Natural killer cell (primary cell): ENCODE measurements at regions not wholly inside any gene's neighbourhood (a gene's known extent, or its start where the extent isn't known, plus 50 kb on each side); places are given as distances from the start of the nearest gene placed in this dataset.

Source experiments
- ATAC-seq, 3 donors: fragments of 150-1000 bp in 2 of 3; fragments of 200-7000 bp in 1 of 3; cut with Tn5 transposase; 1 replicate in 1 of 3; 2 replicates in 2 of 3; pipeline ENCODE4 v1.10.0; 2021; ENCODE audit warnings: mild to moderate bottlenecking in 2 of 3, moderate library complexity in 2 of 3
- DNase-seq, 2 donors: peaks; one replicate each; pipeline versions ENCODE4 v3.0.0 to v3.0.0-alpha.2; 2013 to 2021; ENCODE audit warnings: mixed read lengths in 1 of 2
- H3K27ac ChIP-seq: one replicate; pipeline ENCODE4 v1.5.1; 2013; ENCODE audit warnings: mild to moderate bottlenecking, low read length
- H3K27me3 ChIP-seq: one replicate; pipeline ENCODE4 v1.6.1; 2013; ENCODE audit warnings: low read length; ENCODE audit not compliant: control insufficient read depth, insufficient read depth
- H3K36me3 ChIP-seq: one replicate; pipeline ENCODE4 v1.6.1; 2013; ENCODE audit warnings: low read length; ENCODE audit not compliant: control insufficient read depth, insufficient read depth
- H3K4me1 ChIP-seq: one replicate; pipeline ENCODE4 v1.6.1; 2013; ENCODE audit warnings: low read length; ENCODE audit not compliant: control insufficient read depth, insufficient read depth
- H3K4me3 ChIP-seq: one replicate; pipeline ENCODE4 v1.5.1; 2013; ENCODE audit warnings: low read length
- H3K9me3 ChIP-seq: one replicate; pipeline ENCODE4 v1.6.1; 2013; ENCODE audit warnings: low read length; ENCODE audit not compliant: control insufficient read depth, insufficient read depth
- H3K27ac Mint-ChIP-seq, 2 donors: one replicate each; pipeline ENCODE4 v1.8.0; 2022; ENCODE audit warnings: mild to moderate bottlenecking in 2 of 2, mixed read lengths in 2 of 2, moderate library complexity in 1 of 2
- H3K27me3 Mint-ChIP-seq, 2 donors: one replicate each; pipeline ENCODE4 v1.8.0; 2022; ENCODE audit warnings: low read depth in 2 of 2, mixed read lengths in 2 of 2
- H3K36me3 Mint-ChIP-seq: one replicate; pipeline ENCODE4 v1.8.0; 2022; ENCODE audit warnings: mixed read lengths
- H3K4me1 Mint-ChIP-seq, 2 donors: one replicate each; pipeline ENCODE4 v1.8.0; 2022; ENCODE audit warnings: mixed read lengths in 2 of 2
- H3K4me3 Mint-ChIP-seq: one replicate; pipeline ENCODE4 v1.8.0; 2022; ENCODE audit warnings: mild to moderate bottlenecking, moderate library complexity, mixed read lengths
- H3K9me3 Mint-ChIP-seq, 2 donors: one replicate each; pipeline ENCODE4 v1.8.0; 2022; ENCODE audit warnings: mixed read lengths in 2 of 2
- CTCF ChIP-seq: fragments of 200-600 bp; IDR thresholded peaks from one replicate; pipeline ENCODE4 v1.8.0; 2022; ENCODE audit warnings: antibody characterized with exemption
- WGBS: methylation state at CpG from one replicate; pipeline ENCODE4 v1.1.7; 2013; ENCODE audit warnings: missing lambda C conversion rate; ENCODE audit not compliant: insufficient coverage; 5-methylcytosine and 5-hydroxymethylcytosine counted together
- intact Hi-C: fragments of 100-400 bp; cut with micrococcal nuclease; formaldehyde crosslinking; loops from one replicate; pipeline ENCODE4 v1.14.2; 2022

GRCh38 chr18:33866386-33866785, 288.4 kb downstream of the ASXL3 start:
- ATAC-seq (no peak), DNase-seq (no peak)
- 71% methylated on average over 1 of the region's 1 CpG for WGBS
- H3K27me3 Mint-ChIP-seq: no peaks in the 10 kb centered on the region
- no peak overlapping the region for H3K4me3 ChIP-seq
- no peaks in the 10 kb centered on the region for H3K4me1 ChIP-seq
- H3K4me3 Mint-ChIP-seq: no peak overlapping the region
- H3K9me3 Mint-ChIP-seq: peaks cover 14 to 15% of the 10 kb centered on the region in 2 donors
- peaks cover 8% of the 10 kb centered on the region for H3K9me3 ChIP-seq
- H3K27ac ChIP-seq: no peak overlapping the region
- no peak for TF ChIP-seq CTCF
- H3K36me3 ChIP-seq: no peaks in the 10 kb centered on the region
- no peaks in the 10 kb centered on the region for H3K27me3 ChIP-seq
- peaks cover 12% of the 10 kb centered on the region for H3K36me3 Mint-ChIP-seq
- H3K27ac Mint-ChIP-seq: no peak overlapping the region
- no peaks in the 10 kb centered on the region for H3K4me1 Mint-ChIP-seq
- intact Hi-C loops: no loop called here

- no peak overlapping the region for H3K27ac ChIP-seq
- no peaks in the 10 kb centered on the region for H3K4me1 Mint-ChIP-seq
- no peaks in the 10 kb centered on the region for H3K27me3 Mint-ChIP-seq
- H3K36me3 Mint-ChIP-seq: peaks cover 12% of the 10 kb centered on the region
- no peak overlapping the region for H3K4me3 Mint-ChIP-seq
- H3K36me3 ChIP-seq: no peaks in the 10 kb centered on the region
- peaks cover 8% of the 10 kb centered on the region for H3K9me3 ChIP-seq
- intact Hi-C loops: no loop called here
- WGBS: 100% methylated on average over 1 of the region's 1 CpG
- no peak for TF ChIP-seq CTCF
- no peaks in the 10 kb centered on the region for H3K27me3 ChIP-seq
- H3K4me1 ChIP-seq: no peaks in the 10 kb centered on the region
- peaks cover 12% of the 10 kb centered on the region in 2 donors for H3K9me3 Mint-ChIP-seq
- H3K4me3 ChIP-seq: no peak overlapping the region
- no peak for DNase-seq
- no peak for ATAC-seq
- no peak overlapping the region for H3K27ac Mint-ChIP-seq
Measured at GRCh38 chr18:33863912-33864311, 285.9 kb downstream of the ASXL3 start.

GRCh38 chr18:33854827-33855139, 276.8 kb downstream of the ASXL3 start:
- Mint-ChIP-seq H3K27ac (no peak overlapping the region), H3K9me3 (peaks cover 2 to 3% of the 10 kb centered on the region in 2 donors), H3K4me3 (no peak overlapping the region), H3K4me1 (no peaks in the 10 kb centered on the region), H3K36me3 (no peaks in the 10 kb centered on the region), H3K27me3 (no peaks in the 10 kb centered on the region)
- WGBS: 93% methylated on average over 2 of the region's 2 CpGs
- Histone ChIP-seq H3K27ac (no peak overlapping the region), H3K36me3 (no peaks in the 10 kb centered on the region), H3K27me3 (no peaks in the 10 kb centered on the region), H3K9me3 (peaks cover 4% of the 10 kb centered on the region), H3K4me1 (no peaks in the 10 kb centered on the region), H3K4me3 (no peak overlapping the region)
- no peak for TF ChIP-seq CTCF
- DNase-seq (no peak), ATAC-seq (no peak)
- intact Hi-C loops: no loop called here

DNA sequence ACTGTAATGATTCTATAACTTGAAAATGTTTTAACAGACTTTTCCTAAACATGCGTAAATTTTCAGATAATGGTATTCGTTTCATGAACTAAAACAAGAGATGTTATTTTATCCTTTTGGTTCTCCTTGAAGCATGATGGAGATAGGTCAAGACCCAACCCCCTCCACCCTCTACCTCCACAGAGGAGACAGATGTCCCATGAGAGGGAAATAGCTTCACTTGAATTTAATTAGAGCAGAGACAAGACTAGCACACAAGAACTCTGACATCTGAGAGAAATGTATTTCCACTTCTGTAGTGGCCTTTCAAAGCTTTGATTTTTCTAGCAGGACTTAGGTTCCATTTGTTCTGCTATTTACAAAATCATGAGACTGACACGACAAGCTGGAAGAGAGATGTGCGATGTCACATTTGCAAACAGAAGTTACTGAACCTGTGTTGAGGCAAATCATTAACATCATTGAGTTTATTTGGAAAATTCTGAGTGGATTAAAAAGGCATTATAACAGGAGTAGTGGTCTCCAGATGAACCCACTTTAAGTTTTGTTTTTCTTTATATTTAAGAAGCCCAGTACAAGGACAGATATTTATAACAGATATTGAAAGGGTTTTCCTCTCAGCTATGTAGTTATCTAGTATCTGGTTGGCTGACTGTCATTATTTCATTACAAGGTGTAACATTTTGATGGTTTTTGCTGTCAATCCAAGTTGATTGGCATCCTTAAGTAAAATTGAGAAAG, 276.2 kb downstream of the ASXL3 start:
- Histone ChIP-seq H3K4me1 (no peaks in the 10 kb centered on the region), H3K27me3 (no peaks in the 10 kb centered on the region), H3K9me3 (peaks cover 4% of the 10 kb centered on the region), H3K36me3 (no peaks in the 10 kb centered on the region), H3K4me3 (no peak overlapping the region), H3K27ac (no peak overlapping the region)
- TF ChIP-seq CTCF: no peak
- H3K27ac Mint-ChIP-seq: no peak overlapping the region
- H3K36me3 Mint-ChIP-seq: no peaks in the 10 kb centered on the region
- H3K4me3 Mint-ChIP-seq: no peak overlapping the region
- no peaks in the 10 kb centered on the region for H3K4me1 Mint-ChIP-seq
- H3K9me3 Mint-ChIP-seq: peaks cover 2 to 3% of the 10 kb centered on the region in 2 donors
- WGBS: 80% methylated on average over 3 of the region's 4 CpGs
- intact Hi-C loops: no loop called here
- no peaks in the 10 kb centered on the region for H3K27me3 Mint-ChIP-seq
- ATAC-seq: no peak
- no peak for DNase-seq
